ENCODE measurements at regions not wholly inside any gene's neighbourhood (a gene's known extent, or its start where the extent isn't known, plus 50 kb on each side); places are given as distances from the start of the nearest gene placed in this dataset.
"Not testable (repeated sequence)": the region's sequence is repeated elsewhere in the genome, so short reads cannot be mapped to it uniquely, and the experiment has no call there.

- CTCF ChIA-PET = interaction anchor here (2.0 kb wide), 1 partner anchor 12 kb away, joined by 5 read pairs; no protein-coding TSS in a partner anchor
- H3K27me3 Mint-ChIP-seq = peaks cover 8% of the 10 kb centered on the region
- H3K9me3 Mint-ChIP-seq = no peaks in the 10 kb centered on the region
- DNase-seq (no peak), ATAC-seq (no peak)
- POLR2A ChIA-PET = no interaction called here
- no peak overlapping the region for H3K4me3 Mint-ChIP-seq
- H3K36me3 Mint-ChIP-seq (ENCODE audit: low read depth) = no peaks in the 10 kb centered on the region
- no peak for TF ChIP-seq CTCF (IDR thresholded peaks at IDR 0.05)
- no peaks in the 10 kb centered on the region for H3K4me1 Mint-ChIP-seq (ENCODE audit: low read depth)
- intact Hi-C loops (cut with micrococcal nuclease) = no loop called here
- H3K27ac Mint-ChIP-seq = no peak overlapping the region
Measured at GRCh38 chr1:157431751-157432150, 120.6 kb downstream of the FCRL5 start.

- no peak for ATAC-seq
- DNase-seq = no peak
- H3K4me3 Mint-ChIP-seq = no peak overlapping the region
- no peaks in the 10 kb centered on the region for H3K36me3 Mint-ChIP-seq (ENCODE audit: low read depth)
- H3K27me3 Mint-ChIP-seq = peaks cover 4% of the 10 kb centered on the region
- no peaks in the 10 kb centered on the region for H3K9me3 Mint-ChIP-seq
- no peak for TF ChIP-seq CTCF (IDR thresholded peaks at IDR 0.05)
- H3K27ac Mint-ChIP-seq = no peak overlapping the region
- no peaks in the 10 kb centered on the region for H3K4me1 Mint-ChIP-seq (ENCODE audit: low read depth)
- POLR2A ChIA-PET = no interaction called here
- intact Hi-C loops (cut with micrococcal nuclease) = no loop called here
- CTCF ChIA-PET = interaction anchor here (2.0 kb wide), 1 partner anchor 14 kb away, joined by 5 read pairs; no protein-coding TSS in a partner anchor
Measured at GRCh38 chr1:157429601-157430240, 122.6 kb downstream of the FCRL5 start.

DNA sequence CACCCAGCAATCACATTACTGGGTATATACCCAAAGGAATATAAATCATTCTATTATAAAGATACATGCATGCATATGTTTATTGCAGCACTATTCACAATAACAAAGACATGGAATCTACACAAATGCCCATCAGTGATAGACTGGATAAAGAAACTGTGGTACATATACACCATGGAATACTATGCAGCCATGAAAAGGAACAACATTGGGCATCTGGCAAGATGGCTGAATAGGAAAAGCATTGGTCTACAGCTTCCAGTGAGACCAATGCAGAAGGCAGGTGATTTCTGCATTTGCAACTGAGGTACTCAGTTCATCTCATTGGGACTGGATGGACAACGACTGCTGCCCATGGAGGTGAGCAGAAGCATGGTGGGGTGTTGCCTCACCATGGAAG is 128.6 kb downstream of the FCRL5 start:
- H3K4me3 Mint-ChIP-seq; DNase-seq; H3K36me3 Mint-ChIP-seq (ENCODE audit: low read depth); H3K4me1 Mint-ChIP-seq (ENCODE audit: low read depth); H3K9me3 Mint-ChIP-seq; H3K27ac Mint-ChIP-seq; H3K27me3 Mint-ChIP-seq; ATAC-seq; intact Hi-C loops (cut with micrococcal nuclease); POLR2A ChIA-PET; CTCF ChIA-PET: not testable (repeated sequence)

DNA sequence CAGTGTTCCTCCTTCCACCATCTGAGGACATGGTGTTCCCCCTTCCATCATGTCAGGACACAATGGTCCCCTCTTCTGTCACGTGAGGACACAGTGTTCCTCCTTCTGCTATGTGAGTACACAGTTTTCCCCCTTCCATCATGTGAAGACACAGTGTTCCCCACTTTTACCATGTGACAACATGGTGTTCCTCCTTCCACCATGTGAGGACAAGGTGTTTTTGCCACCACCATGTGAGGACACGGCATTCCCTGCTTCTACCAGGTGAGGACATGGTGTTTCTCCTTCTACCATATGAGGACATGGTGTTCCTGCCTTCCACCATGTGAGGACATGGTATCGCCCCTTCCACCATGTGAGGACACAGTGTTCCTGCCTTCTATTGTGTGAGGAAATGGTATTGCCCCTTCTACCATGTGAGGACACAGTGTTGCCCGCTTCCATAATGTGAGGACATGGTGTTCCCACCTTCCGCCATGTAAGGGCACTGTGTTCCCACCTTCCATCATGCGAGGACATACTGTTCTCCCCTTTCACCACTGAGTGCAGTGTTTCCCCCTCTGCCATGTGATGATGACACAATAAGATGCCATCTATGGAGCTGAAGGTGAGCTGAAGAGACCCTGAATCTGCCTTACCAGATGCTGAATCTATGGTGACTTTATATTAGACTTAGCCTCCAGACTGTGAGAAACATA is 132.3 kb downstream of the FCRL5 start:
- ATAC-seq (no peak), DNase-seq (no peak)
- Mint-ChIP-seq H3K9me3 (no peaks in the 10 kb centered on the region), H3K4me3 (no peak overlapping the region), H3K36me3 (ENCODE audit: low read depth) (no peaks in the 10 kb centered on the region), H3K27me3 (peaks cover 10% of the 10 kb centered on the region), H3K27ac (no peak overlapping the region), H3K4me1 (ENCODE audit: low read depth) (no peaks in the 10 kb centered on the region)
- CTCF ChIA-PET = no interaction called here
- intact Hi-C loops (cut with micrococcal nuclease) = no loop called here
- POLR2A ChIA-PET = no interaction called here
- TF ChIP-seq CTCF (IDR thresholded peaks at IDR 0.05) = no peak

GRCh38 chr1:157418659-157419058 is 133.7 kb downstream of the FCRL5 start:
- Mint-ChIP-seq H3K27ac (no peak overlapping the region), H3K27me3 (peaks cover 10% of the 10 kb centered on the region), H3K4me3 (no peak overlapping the region), H3K4me1 (ENCODE audit: low read depth) (no peaks in the 10 kb centered on the region), H3K9me3 (no peaks in the 10 kb centered on the region), H3K36me3 (ENCODE audit: low read depth) (no peaks in the 10 kb centered on the region)
- intact Hi-C loops (cut with micrococcal nuclease) = no loop called here
- ATAC-seq (no peak), DNase-seq (no peak)
- POLR2A ChIA-PET = interaction anchor here (0.5 kb wide), 1 partner anchor 66 kb away, joined by 3 read pairs; no protein-coding TSS in a partner anchor
- no peak for TF ChIP-seq CTCF (IDR thresholded peaks at IDR 0.05)
- CTCF ChIA-PET = no interaction called here
